GM18517 (cell line): ENCODE measurements at regions not wholly inside any gene's neighbourhood (a gene's known extent, or its start where the extent isn't known, plus 50 kb on each side); places are given as distances from the start of the nearest gene placed in this dataset.

Source experiments
- ATAC-seq: cut with Tn5 transposase; IDR thresholded peaks from one replicate; pipeline ENCODE4 v1.9.1; 2021; ENCODE audit warnings: mild to moderate bottlenecking, moderate library complexity; ENCODE audit not compliant: unreplicated experiment

DNA sequence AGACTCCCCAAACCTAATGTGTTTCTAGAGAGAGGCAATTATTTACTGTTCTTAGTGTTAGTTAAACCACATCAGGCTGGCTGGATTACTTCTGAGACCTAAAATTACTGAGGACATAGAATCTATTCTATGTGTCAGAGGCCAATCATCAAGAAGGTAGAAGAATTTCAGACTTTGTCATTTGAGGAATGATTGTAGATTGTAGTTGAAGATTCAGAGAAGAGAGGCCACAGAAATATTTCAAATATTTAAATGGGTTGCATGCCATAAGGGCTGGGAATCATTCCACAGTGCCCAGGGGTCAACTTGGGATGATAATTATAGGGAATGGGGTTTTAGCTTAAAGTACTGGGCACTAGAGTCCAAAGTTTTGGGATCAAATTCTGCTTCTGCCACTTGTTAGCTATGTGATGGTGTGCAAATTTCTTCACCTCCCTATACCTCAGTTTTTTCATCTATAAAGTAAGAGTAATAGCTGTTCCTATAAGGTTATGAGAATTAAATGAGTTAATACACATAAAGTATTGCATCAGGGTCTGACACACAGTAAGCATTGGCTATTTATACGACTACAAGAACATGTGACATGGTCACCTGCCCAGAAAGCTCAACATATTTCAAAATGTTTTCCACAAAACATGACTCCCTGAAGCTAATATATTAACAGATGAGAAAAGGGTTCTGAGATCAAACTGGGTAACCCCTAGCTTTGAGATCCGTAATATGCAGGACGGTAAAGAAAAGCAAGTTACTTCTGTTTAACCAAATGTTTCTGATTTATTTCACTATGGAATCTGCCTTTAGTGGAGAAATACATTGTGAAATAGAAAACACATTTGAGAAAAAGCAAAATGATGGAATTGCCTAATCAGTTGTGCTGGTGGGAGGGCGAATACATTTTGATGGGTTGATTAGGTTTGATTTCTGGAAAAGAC, 69.7 kb upstream of the SPAG17 start:
- ATAC-seq, result no peak

DNA sequence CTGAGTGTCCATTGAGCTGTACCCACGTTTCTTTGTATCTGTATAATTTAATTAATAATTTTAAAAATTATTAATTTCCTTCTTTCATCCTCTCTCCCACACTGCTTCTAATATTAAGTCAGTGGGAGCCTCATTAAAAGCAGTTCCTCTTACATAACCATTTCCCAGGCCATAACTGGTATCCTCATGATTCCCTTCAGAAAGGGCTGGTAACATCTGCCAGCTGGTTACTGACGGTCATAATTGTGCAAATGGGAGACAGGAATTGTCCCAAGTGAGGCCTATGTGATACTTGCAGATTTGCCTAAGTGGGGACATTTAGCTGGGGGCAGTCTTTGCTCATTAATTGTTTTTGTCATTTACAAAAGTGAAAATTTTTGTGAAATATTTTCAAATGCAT, 69.0 kb upstream of the SPAG17 start:
- no peak for ATAC-seq

DNA sequence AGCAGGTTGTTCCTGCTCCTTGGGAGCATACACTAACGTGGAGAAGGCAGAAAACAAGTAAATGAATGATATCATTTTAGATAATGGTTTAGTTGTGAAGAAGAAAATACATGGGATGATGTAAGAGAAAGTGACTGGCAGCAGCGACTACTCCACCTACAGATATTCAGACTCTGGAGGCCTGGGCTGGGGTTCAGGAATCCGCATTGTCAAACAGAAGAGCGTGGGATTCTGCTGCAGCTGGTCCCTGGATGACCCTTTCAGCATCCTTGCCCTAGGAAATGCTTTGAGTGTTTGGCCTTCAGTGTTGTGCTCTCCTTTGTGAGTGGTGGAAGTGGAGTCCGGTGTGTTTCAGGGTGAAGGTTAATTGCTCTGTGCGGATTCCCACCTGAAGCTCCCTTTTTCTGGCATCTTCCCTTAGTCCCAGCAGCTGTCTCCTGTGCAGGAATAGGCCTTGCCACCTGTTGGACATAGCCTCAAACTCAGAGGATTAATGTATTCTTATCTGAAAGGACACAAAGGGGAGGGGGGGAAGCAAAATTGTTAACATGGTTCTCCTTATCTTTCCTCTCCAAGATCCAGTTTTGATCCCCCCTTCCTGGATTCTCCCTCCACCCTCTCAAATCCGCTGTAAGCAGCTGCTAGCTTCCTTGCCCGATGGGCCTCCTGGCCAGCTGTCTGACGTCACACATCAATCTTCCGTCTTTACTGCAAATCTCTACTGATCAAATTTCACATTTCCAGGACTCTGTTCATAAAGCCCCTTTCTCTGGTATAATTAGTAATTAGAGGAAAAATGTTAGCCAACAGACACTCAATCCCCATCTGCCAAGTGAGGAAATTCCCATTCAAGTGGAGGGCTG, 68.3 kb upstream of the SPAG17 start:
- no peak for ATAC-seq

DNA sequence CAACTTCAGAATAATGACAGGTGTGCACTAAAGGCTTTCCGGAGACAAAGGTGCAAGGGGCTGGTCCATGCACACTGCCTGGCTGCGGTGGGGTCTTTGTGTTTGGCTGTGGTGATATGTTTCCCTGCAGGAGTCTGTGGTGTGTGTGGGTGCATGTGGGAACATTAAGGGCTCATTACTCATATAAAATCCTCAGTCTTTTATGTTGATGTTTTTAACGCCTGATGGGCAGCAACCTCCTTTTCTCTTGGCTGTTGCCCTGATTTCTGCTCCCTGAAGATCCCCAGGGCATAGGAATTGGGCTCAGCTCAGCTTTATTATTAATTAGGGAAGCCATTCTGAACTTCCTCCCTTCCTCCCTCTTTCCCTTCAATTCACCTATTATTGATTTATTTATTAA, 67.6 kb upstream of the SPAG17 start:
- ATAC-seq, result no peak

DNA sequence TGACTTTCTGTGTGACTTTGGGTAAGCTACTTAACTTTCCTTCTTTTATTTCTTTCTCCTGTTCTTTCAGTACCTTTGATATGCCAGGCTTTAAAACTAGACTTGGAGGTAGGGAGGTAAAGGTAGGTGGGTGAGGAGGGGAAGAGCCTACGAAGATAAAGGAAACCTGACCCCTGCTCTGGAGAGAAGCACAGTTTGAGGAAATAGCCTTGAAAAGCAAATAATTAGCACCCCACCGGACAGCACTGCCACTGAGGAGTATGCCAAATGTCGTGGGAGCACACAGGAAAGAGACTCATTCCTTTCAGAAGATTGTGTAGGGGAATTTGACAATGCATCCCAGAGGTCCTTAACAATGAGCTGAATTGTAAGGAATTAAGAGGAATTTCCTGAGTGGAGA, 65.2 kb upstream of the SPAG17 start:
- ATAC-seq, result no peak

DNA sequence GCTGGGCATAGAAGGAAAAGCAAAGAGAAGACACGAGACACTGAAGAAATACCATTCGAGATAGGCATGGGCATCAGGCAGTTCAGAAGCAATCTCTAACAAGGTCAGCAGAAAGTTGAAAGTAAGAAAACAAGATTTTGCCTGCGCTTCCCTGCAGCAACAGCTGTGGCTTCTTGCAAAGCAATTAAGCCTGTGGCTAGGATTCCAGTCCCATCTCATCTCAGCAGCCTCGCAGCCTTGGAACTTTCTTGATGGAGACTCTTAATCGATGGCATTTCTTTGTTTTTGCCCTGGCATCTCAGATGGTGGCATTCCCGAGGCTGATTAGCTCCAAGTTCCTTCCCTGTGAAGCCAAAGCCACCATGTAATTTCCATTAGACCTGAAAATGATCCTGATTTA, 64.6 kb upstream of the SPAG17 start:
- no peak for ATAC-seq

DNA sequence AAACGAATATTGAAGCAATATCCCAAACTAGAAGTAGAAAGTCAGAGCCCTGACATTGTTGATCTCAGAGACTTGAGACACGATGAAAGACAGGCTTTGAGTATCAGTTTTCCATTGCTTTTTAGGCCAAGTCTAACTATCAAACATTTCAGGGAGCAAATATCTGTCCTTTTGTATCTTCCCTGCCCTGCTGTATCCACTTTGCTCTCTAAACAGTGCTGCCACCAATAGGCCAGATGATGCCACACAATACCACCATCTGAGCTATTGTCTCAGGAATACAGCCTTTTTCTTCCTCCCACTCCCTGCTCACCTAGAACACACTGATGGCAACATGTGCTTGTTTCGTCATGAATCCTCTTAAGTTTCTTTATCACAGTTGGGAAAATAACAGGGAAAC, 62.6 kb upstream of the SPAG17 start:
- no peak for ATAC-seq

DNA sequence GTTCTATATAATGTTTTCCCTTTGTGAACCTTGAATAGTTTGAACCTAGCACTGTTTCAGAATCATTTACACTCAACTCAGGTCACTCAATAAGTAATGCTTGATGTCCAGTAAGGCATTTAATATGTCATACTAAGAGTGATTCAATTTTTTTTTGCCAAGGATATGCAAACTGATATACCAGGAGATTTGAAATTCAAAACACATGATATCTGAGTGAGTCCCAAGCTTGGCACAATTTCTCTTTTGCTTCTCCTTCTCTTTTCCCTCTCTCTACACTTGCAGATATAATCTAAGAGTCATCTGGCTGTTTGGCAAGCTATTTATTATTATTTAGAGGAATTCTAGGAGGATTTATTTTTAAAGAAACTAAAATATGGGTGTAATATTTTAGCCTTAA, 61.6 kb upstream of the SPAG17 start:
- ATAC-seq, result no peak

DNA sequence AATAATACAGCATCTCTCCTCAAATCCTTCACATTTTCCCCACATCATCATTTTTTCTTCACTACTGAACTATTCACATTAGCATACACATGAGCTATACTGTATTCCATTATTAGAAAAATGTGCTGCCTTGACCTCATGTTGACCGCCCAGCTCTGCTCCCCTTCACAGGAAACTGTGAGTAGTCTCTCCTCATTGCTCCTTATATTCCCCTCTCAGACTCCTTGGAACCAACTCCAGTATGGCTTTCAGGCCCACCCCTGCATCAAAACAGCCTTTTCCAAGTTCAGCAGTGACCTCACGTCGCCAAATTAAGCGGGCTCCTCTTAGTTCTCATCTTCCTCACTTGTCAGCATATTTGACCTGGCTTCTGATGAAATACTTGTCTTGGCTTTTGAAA, 59.2 kb upstream of the SPAG17 start:
- ATAC-seq, result no peak

DNA sequence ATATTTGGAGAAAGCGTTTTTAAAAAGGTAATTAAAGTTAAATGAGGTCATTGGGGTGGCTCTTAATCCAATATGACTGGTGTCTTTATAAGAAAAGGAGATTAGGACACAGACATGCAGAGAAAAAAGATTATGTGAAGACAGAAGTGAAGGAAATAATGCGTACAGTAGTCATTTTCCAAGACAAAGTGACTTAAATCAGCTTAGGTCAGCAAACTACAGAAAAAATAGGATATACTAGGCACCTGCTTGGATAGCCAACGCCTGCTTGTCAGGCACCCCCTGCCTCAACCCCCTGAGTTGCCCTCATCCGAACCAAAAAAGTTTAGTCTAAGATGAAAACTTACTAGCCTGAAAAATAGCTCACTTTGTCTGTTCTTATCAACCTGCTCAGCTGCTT, 58.2 kb upstream of the SPAG17 start:
- no peak for ATAC-seq
